MCF 10A (cell line): ENCODE measurements at regions not wholly inside any gene's neighbourhood (a gene's known extent, or its start where the extent isn't known, plus 50 kb on each side); places are given as distances from the start of the nearest gene placed in this dataset.

Experiments
- BruUV-seq: library from RNA; stranded (reverse); fragments of 400-500 nt; replicated peaks from 2 replicates; lab custom pipeline; 2021; lab: Mats Ljungman, UMichigan
- CTCF ChIA-PET: fragments of 300-600 bp; sonication (Branson Sonifier 250); formaldehyde crosslinking; extraction: SDS; loops from one replicate; lab custom pipeline; 2021; ENCODE audit warnings: antibody characterized with exemption, inconsistent platforms; lab: Yijun Ruan, JAX
- POLR2A ChIA-PET: fragments of 300-600, 350-650 bp; sonication (Branson Sonifier 250); formaldehyde crosslinking; extraction: SDS; loops from one replicate; lab custom pipeline; 2020; ENCODE audit warnings: antibody characterized with exemption, inconsistent platforms; lab: Yijun Ruan, JAX
- DNase-seq: peaks from one replicate; pipeline ENCODE4 v3.0.0-alpha.2; 2018; ENCODE audit not compliant: unreplicated experiment
- H3K27ac Mint-ChIP-seq: one replicate; pipeline ENCODE4 v1.8.0; 2022; ENCODE audit warnings: mild to moderate bottlenecking, low read depth, mixed read lengths; ENCODE audit not compliant: unreplicated experiment
- H3K27me3 Mint-ChIP-seq: one replicate; pipeline ENCODE4 v1.8.0; 2022; ENCODE audit warnings: mixed read lengths; ENCODE audit not compliant: insufficient read depth, unreplicated experiment
- H3K36me3 Mint-ChIP-seq: one replicate; pipeline ENCODE4 v1.8.0; 2022; ENCODE audit warnings: mild to moderate bottlenecking, moderate library complexity, mixed read lengths; ENCODE audit not compliant: insufficient read depth, unreplicated experiment
- H3K4me1 Mint-ChIP-seq: one replicate; pipeline ENCODE4 v1.8.0; 2022; ENCODE audit warnings: mixed read lengths; ENCODE audit not compliant: insufficient read depth, unreplicated experiment
- H3K4me3 Mint-ChIP-seq: one replicate; pipeline ENCODE4 v1.8.0; 2022; ENCODE audit warnings: mild to moderate bottlenecking, moderate library complexity, mixed read lengths; ENCODE audit not compliant: unreplicated experiment
- H3K9me3 Mint-ChIP-seq: one replicate; pipeline ENCODE4 v1.8.0; 2022; ENCODE audit warnings: mixed read lengths; ENCODE audit not compliant: unreplicated experiment
- CTCF ChIP-seq: fragments of 200-600 bp; IDR thresholded peaks from one replicate; pipeline ENCODE4 v1.8.0; 2022; ENCODE audit warnings: antibody characterized with exemption, mild to moderate bottlenecking; ENCODE audit not compliant: unreplicated experiment
- intact Hi-C: fragments of 100-400 bp; cut with micrococcal nuclease; formaldehyde crosslinking; loops from 2 replicates; pipeline ENCODE4 v1.14.1; 2022

DNA sequence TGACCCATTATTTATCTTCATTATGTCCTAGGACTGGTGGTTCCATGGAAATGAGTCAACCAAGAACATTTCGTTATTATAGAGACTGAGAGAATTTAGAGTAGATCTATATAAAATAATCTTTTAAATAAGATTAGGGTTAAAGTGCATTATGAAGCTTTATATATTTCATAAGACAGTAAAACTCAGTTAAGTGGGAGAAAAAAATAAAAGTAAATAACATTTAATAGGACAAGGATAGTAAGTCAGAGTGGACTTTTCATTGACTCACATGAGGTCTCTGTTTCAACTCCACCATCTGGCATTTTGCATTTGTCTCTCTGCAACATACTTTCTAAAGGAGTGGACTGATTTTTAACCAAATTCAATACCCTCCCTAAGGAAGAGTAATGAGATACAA is 125.3 kb upstream of the CCDC68 start:
- ChIA-PET CTCF (no interaction called here), POLR2A (interaction anchor here (0.6 kb wide), 1 partner anchor 14 kb away, joined by 4 read pairs; no protein-coding TSS in a partner anchor)
- no peaks in the 10 kb centered on the region for H3K36me3 Mint-ChIP-seq
- no peak for DNase-seq
- H3K27ac Mint-ChIP-seq = no peak overlapping the region
- intact Hi-C loops = no loop called here
- no peak for TF ChIP-seq CTCF
- no peaks in the 10 kb centered on the region for H3K4me1 Mint-ChIP-seq
- H3K4me3 Mint-ChIP-seq = no peak overlapping the region
- H3K27me3 Mint-ChIP-seq = no peaks in the 10 kb centered on the region
- no TSS peak for BruUV-seq
- H3K9me3 Mint-ChIP-seq = no peaks in the 10 kb centered on the region

DNA sequence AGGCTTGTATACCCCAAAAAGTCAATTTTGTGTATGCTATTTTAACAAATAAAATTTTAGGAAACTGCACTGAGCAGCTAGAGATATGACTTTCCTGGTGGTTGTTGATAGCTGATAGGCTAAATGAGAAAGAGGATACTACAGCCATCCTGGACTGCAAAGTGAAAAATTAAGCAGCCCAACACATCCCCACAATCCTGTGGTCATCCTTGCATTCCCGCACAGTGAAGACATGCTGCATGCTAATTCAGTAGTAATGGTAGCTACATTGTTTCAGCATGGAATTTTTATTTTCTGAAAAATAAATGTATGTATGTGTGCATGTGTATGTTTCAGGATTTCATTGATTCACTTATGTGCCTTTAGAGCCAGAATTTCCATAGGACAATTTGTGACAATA is 124.2 kb upstream of the CCDC68 start:
- no TSS peak for BruUV-seq
- H3K27ac Mint-ChIP-seq = no peak overlapping the region
- H3K4me1 Mint-ChIP-seq = no peaks in the 10 kb centered on the region
- intact Hi-C loops = no loop called here
- H3K4me3 Mint-ChIP-seq = no peak overlapping the region
- ChIA-PET POLR2A (no interaction called here), CTCF (interaction anchor here (0.6 kb wide), 1 partner anchor 538 kb away, joined by 3 read pairs; no protein-coding TSS in a partner anchor)
- H3K27me3 Mint-ChIP-seq = no peaks in the 10 kb centered on the region
- no peak for DNase-seq
- TF ChIP-seq CTCF = no peak
- H3K9me3 Mint-ChIP-seq = no peaks in the 10 kb centered on the region
- no peaks in the 10 kb centered on the region for H3K36me3 Mint-ChIP-seq

GRCh38 chr18:55079481-55080355 is 120.5 kb upstream of the CCDC68 start:
- BruUV-seq = no TSS peak
- ChIA-PET CTCF (no interaction called here), POLR2A (no interaction called here)
- Mint-ChIP-seq H3K4me3 (no peak overlapping the region), H3K27ac (no peak overlapping the region), H3K27me3 (no peaks in the 10 kb centered on the region), H3K4me1 (no peaks in the 10 kb centered on the region), H3K9me3 (no peaks in the 10 kb centered on the region), H3K36me3 (no peaks in the 10 kb centered on the region)
- TF ChIP-seq CTCF = no peak
- no peak for DNase-seq
- intact Hi-C loops = no loop called here

GRCh38 chr18:55079067-55079466 is 119.8 kb upstream of the CCDC68 start:
- TF ChIP-seq CTCF = no peak
- no peak overlapping the region for H3K27ac Mint-ChIP-seq
- H3K9me3 Mint-ChIP-seq = no peaks in the 10 kb centered on the region
- H3K36me3 Mint-ChIP-seq = no peaks in the 10 kb centered on the region
- DNase-seq = no peak
- ChIA-PET CTCF (no interaction called here), POLR2A (no interaction called here)
- intact Hi-C loops = no loop called here
- H3K4me1 Mint-ChIP-seq = no peaks in the 10 kb centered on the region
- no TSS peak for BruUV-seq
- no peaks in the 10 kb centered on the region for H3K27me3 Mint-ChIP-seq
- no peak overlapping the region for H3K4me3 Mint-ChIP-seq
